Liver (tissue), 8 donors: ENCODE measurements at regions not wholly inside any gene's neighbourhood (a gene's known extent, or its start where the extent isn't known, plus 50 kb on each side); places are given as distances from the start of the nearest gene placed in this dataset.

Experiments used
- DNase-seq: peaks from one replicate; pipeline ENCODE4 v3.0.0-alpha.2; 2017; ENCODE audit warnings: low spot score
- H3K27ac ChIP-seq, 2 donors: one replicate each; pipeline ENCODE4 v1.7.0; 2013; ENCODE audit warnings: inconsistent platforms in 2 of 2, low read length in 2 of 2, control low read depth in 1 of 2, low read depth in 1 of 2, mild to moderate bottlenecking in 1 of 2
- H3K27me3 ChIP-seq, 4 donors: one replicate each; pipeline versions ENCODE4 v1.6.1 to v1.7.0; 2013; ENCODE audit warnings: low read length in 3 of 4, inconsistent platforms in 1 of 4, mild to moderate bottlenecking in 1 of 4, moderate library complexity in 1 of 4; ENCODE audit not compliant: control insufficient read depth in 4 of 4, insufficient read depth in 4 of 4
- H3K36me3 ChIP-seq, 4 donors: one replicate each; pipeline versions ENCODE4 v1.6.1 to v1.7.0; 2013; ENCODE audit warnings: low read length in 3 of 4, mild to moderate bottlenecking in 3 of 4, low read depth in 1 of 4, moderate library complexity in 1 of 4; ENCODE audit not compliant: control insufficient read depth in 4 of 4, insufficient read depth in 3 of 4
- H3K4me1 ChIP-seq, 4 donors: one replicate each; pipeline versions ENCODE4 v1.6.1 to v1.7.0; 2013; ENCODE audit warnings: low read length in 3 of 4, mild to moderate bottlenecking in 3 of 4, moderate library complexity in 1 of 4; ENCODE audit not compliant: control insufficient read depth in 4 of 4, insufficient read depth in 4 of 4
- H3K4me3 ChIP-seq, 3 donors: one replicate each; pipeline versions ENCODE4 v1.6.1 to v1.7.0; 2013; ENCODE audit warnings: low read length in 3 of 3, control low read depth in 1 of 3, low read depth in 1 of 3, mild to moderate bottlenecking in 1 of 3
- H3K9ac ChIP-seq, 2 donors: one replicate each; pipeline ENCODE4 v1.7.0; 2013; ENCODE audit warnings: low read length in 2 of 2, mild to moderate bottlenecking in 2 of 2, moderate library complexity in 2 of 2, control low read depth in 1 of 2, low read depth in 1 of 2
- H3K9me3 ChIP-seq, 4 donors: one replicate each; pipeline versions ENCODE4 v1.6.1 to v1.7.0; 2013; ENCODE audit warnings: low read length in 3 of 4; ENCODE audit not compliant: control insufficient read depth in 4 of 4
- ATF3 ChIP-seq: IDR thresholded peaks from 2 replicates; pipeline ENCODE4 v1.6.1; 2016; ENCODE audit warnings: antibody characterized with exemption
- CTCF ChIP-seq: fragments of 150-350 bp; IDR thresholded peaks from 2 replicates; pipeline ENCODE4 v1.5.1; 2017; ENCODE audit warnings: improper control_type of control experiment, low read depth, low read length; ENCODE audit not compliant: missing input control
- EGR1 ChIP-seq, 2 donors: IDR thresholded peaks; 2 replicates each; pipeline ENCODE4 v1.6.1; 2016 to 2018; ENCODE audit warnings: antibody characterized with exemption in 2 of 2, low read depth in 2 of 2
- FOXA1 ChIP-seq: IDR thresholded peaks from 2 replicates; pipeline ENCODE4 v1.6.1; 2016; ENCODE audit warnings: antibody characterized with exemption
- FOXA2 ChIP-seq: IDR thresholded peaks from 2 replicates; pipeline ENCODE4 v1.6.1; 2016; ENCODE audit warnings: antibody characterized with exemption
- GABPA ChIP-seq, 2 donors: IDR thresholded peaks in 1 of 2; conservative IDR thresholded peaks in 1 of 2; 2 replicates each; pipeline ENCODE4 v1.6.1; 2016; ENCODE audit warnings: antibody characterized with exemption in 2 of 2, mild to moderate bottlenecking in 1 of 2, moderate library complexity in 1 of 2
- HNF4A ChIP-seq, 2 donors: conservative IDR thresholded peaks; 2 replicates each; pipeline ENCODE4 v1.6.1; 2016; ENCODE audit warnings: antibody characterized with exemption in 2 of 2, mild to moderate bottlenecking in 2 of 2
- HNF4G ChIP-seq: IDR thresholded peaks from 2 replicates; pipeline ENCODE4 v1.6.1; 2016; ENCODE audit warnings: antibody characterized with exemption
- JUND ChIP-seq, 2 donors: IDR thresholded peaks; 2 replicates each; pipeline ENCODE4 v1.6.1; 2016; ENCODE audit warnings: antibody characterized with exemption in 2 of 2
- MAX ChIP-seq: IDR thresholded peaks from 2 replicates; pipeline ENCODE4 v1.6.1; 2016; ENCODE audit warnings: antibody characterized with exemption
- NR2F2 ChIP-seq: IDR thresholded peaks from 2 replicates; pipeline ENCODE4 v1.6.1; 2016; ENCODE audit warnings: antibody characterized with exemption
- RAD21 ChIP-seq, 2 donors: IDR thresholded peaks; 2 replicates each; pipeline ENCODE4 v1.6.1; 2016; ENCODE audit warnings: antibody characterized with exemption in 2 of 2, mild to moderate bottlenecking in 2 of 2
- REST ChIP-seq: IDR thresholded peaks from 2 replicates; pipeline ENCODE4 v1.6.1; 2016; ENCODE audit warnings: antibody characterized with exemption, mild to moderate bottlenecking
- RXRA ChIP-seq, 2 donors: IDR thresholded peaks; 2 replicates each; pipeline ENCODE4 v1.6.1; 2017 to 2018; ENCODE audit warnings: antibody characterized with exemption in 2 of 2, mild to moderate bottlenecking in 1 of 2
- SP1 ChIP-seq: IDR thresholded peaks from 2 replicates; pipeline ENCODE4 v1.6.1; 2018; ENCODE audit warnings: antibody characterized with exemption, mild to moderate bottlenecking
- TAF1 ChIP-seq: conservative IDR thresholded peaks from 2 replicates; pipeline ENCODE4 v1.6.1; 2016; ENCODE audit warnings: antibody characterized with exemption, mild to moderate bottlenecking
- YY1 ChIP-seq: IDR thresholded peaks from 2 replicates; pipeline ENCODE4 v1.6.1; 2016; ENCODE audit warnings: antibody characterized with exemption, mild to moderate bottlenecking
- ZBTB33 ChIP-seq: IDR thresholded peaks from 2 replicates; pipeline ENCODE4 v1.6.1; 2016; ENCODE audit warnings: antibody characterized with exemption
- WGBS: extraction: QIAGEN DNeasy Blood & Tissue Kit; methylation state at CpG from one replicate; pipeline ENCODE4 v1.1.7; 2013; 5-methylcytosine and 5-hydroxymethylcytosine counted together
- donor health status: healthy.
- donor health status: healthy.
- donor health status: healthy.
- donor health status: healthy.
- donor health status: healthy.

GRCh38 chr11:95444309-95445241 lies 213.6 kb upstream of the SESN3 start:
- Histone ChIP-seq H3K4me1 (no peaks in the 10 kb centered on the region), H3K27me3 (no peaks in the 10 kb centered on the region), H3K36me3 (no peaks in the 10 kb centered on the region), H3K4me3 (no peak overlapping the region), H3K9me3 (no peaks in the 10 kb centered on the region), H3K27ac (no peak overlapping the region), H3K9ac (no peak overlapping the region)
- no peak for DNase-seq
- TF ChIP-seq RXRA (IDR thresholded peaks at IDR 0.05) (no peak), HNF4A (conservative IDR thresholded peaks at IDR 0.05) (no peak), FOXA1 (no peak), MAX (no peak), ATF3 (no peak), FOXA2 (no peak), REST (no peak), EGR1 (IDR thresholded peaks at IDR 0.05; ENCODE audit: low read depth in 2 of 2) (no peak), SP1 (no peak), RAD21 (IDR thresholded peaks at IDR 0.05) (no peak), TAF1 (no peak), CTCF (no peak), ZBTB33 (no peak), JUND (IDR thresholded peaks at IDR 0.05) (no peak), GABPA (IDR thresholded peaks at IDR 0.05 in 1 of 2, conservative IDR thresholded peaks at IDR 0.05 in 1 of 2) (no peak), YY1 (no peak), HNF4G (no peak), NR2F2 (no peak)
- 83% methylated on average over 5 of the region's 5 CpGs for WGBS
